Psoas muscle (tissue), 7 donors: ENCODE measurements at regions not wholly inside any gene's neighbourhood (a gene's known extent, or its start where the extent isn't known, plus 50 kb on each side); places are given as distances from the start of the nearest gene placed in this dataset.

ENCODE experiments used
- ATAC-seq, 4 donors: fragments of 200-7000 bp; cut with Tn5 transposase; one replicate each; pipeline ENCODE4 v1.9.1; 2020; ENCODE audit warnings: moderate library complexity in 3 of 4, mild to moderate bottlenecking in 2 of 4
- DNase-seq, 2 donors: peaks; one replicate each; pipeline ENCODE4 v3.0.0-alpha.2; 2020
- H3K27ac ChIP-seq: fragments of 200-600 bp; one replicate; pipeline ENCODE4 v1.8.0; 2022
- H3K27me3 ChIP-seq, 3 donors: fragments of 200-600 bp in 1 of 3; one replicate each; pipeline versions ENCODE4 v1.6.1 to v1.8.0; 2013 to 2022; ENCODE audit warnings: low read length in 2 of 3, mild to moderate bottlenecking in 2 of 3, moderate library complexity in 1 of 3; ENCODE audit not compliant: insufficient read depth in 3 of 3
- H3K36me3 ChIP-seq, 2 donors: fragments of 200-600 bp in 1 of 2; one replicate each; pipeline versions ENCODE4 v1.6.1 to v1.8.0; 2013 to 2022; ENCODE audit warnings: low read depth in 1 of 2, mild to moderate bottlenecking in 1 of 2, moderate library complexity in 1 of 2; ENCODE audit not compliant: insufficient read depth in 1 of 2
- H3K4me1 ChIP-seq: fragments of 200-600 bp; one replicate; pipeline ENCODE4 v1.8.0; 2022
- H3K4me3 ChIP-seq: fragments of 200-600 bp; one replicate; pipeline ENCODE4 v1.8.0; 2022; ENCODE audit warnings: mild to moderate bottlenecking
- H3K9me3 ChIP-seq: fragments of 200-600 bp; one replicate; pipeline ENCODE4 v1.8.0; 2022
- CTCF ChIP-seq: fragments of 200-600 bp; IDR thresholded peaks from one replicate; pipeline ENCODE4 v1.8.0; 2022; ENCODE audit warnings: antibody characterized with exemption
- WGBS, 3 donors: extraction: QIAGEN DNeasy Blood & Tissue Kit; methylation state at CpG; one replicate each; pipeline versions ENCODE4 v1.1.6 to v1.1.7; 2013; 5-methylcytosine and 5-hydroxymethylcytosine counted together
- intact Hi-C, 2 donors: fragments of 100-400 bp; cut with DNase I; formaldehyde crosslinking; loops; one replicate each; pipeline versions ENCODE4 v1.11.0 to v1.14.2; 2022
- donor health status: healthy with polysubstance abuse.
- donor health status: DM: no; HTN: no; CAD: no; lungs with moderate emphysema.
- donor health status: Bipolar disorder and iron deficiency.
- donor health status: healthy.
- donor health status: DM: yes; HTN: yes; CAD: no.
- donor health status: DM: no; HTN: no; CAD: no.
- donor health status: DM: yes; HTN: yes; CAD: no.

GRCh38 chr4:170395773-170396172 is 306.0 kb upstream of the AADAT start:
- intact Hi-C loops = no loop called here
- ATAC-seq = no peak
- 67 to 78% (median 74%) methylated on average over 2 of the region's 2 CpGs for WGBS, 3 donors
- no peak for DNase-seq
- no peak for TF ChIP-seq CTCF
- H3K27ac ChIP-seq = no peak overlapping the region
- H3K4me1 ChIP-seq = no peaks in the 10 kb centered on the region
- no peaks in the 10 kb centered on the region for H3K36me3 ChIP-seq
- H3K9me3 ChIP-seq = no peaks in the 10 kb centered on the region
- H3K4me3 ChIP-seq = no peak overlapping the region
- H3K27me3 ChIP-seq = no peaks in the 10 kb centered on the region

- H3K4me3 ChIP-seq = no peak overlapping the region
- H3K36me3 ChIP-seq = no peaks in the 10 kb centered on the region
- no peak overlapping the region for H3K27ac ChIP-seq
- intact Hi-C loops = no loop called here
- no peak for TF ChIP-seq CTCF
- H3K4me1 ChIP-seq = no peaks in the 10 kb centered on the region
- 58 to 62% (median 60%) methylated on average over 4 of the region's 4 CpGs for whole genome bisulfite sequencing, 3 donors
- no peaks in the 10 kb centered on the region for H3K9me3 ChIP-seq
- DNase-seq (no peak), ATAC-seq (no peak)
- no peaks in the 10 kb centered on the region for H3K27me3 ChIP-seq
Measured at GRCh38 chr4:170391066-170391740, 301.4 kb upstream of the AADAT start.

- 48 to 51% (median 49%) methylated on average over 5 of the region's 5 CpGs for WGBS, 3 donors
- ATAC-seq (no peak), DNase-seq (no peak)
- H3K27me3 ChIP-seq = no peaks in the 10 kb centered on the region
- no peak overlapping the region for H3K27ac ChIP-seq
- TF ChIP-seq CTCF = no peak
- no peaks in the 10 kb centered on the region for H3K36me3 ChIP-seq
- H3K4me3 ChIP-seq = no peak overlapping the region
- H3K4me1 ChIP-seq = no peaks in the 10 kb centered on the region
- intact Hi-C loops = no loop called here
- no peaks in the 10 kb centered on the region for H3K9me3 ChIP-seq
Measured at GRCh38 chr4:170389411-170389810, 299.7 kb upstream of the AADAT start.

- no peak for DNase-seq
- no peak for ATAC-seq
- H3K4me1 ChIP-seq = no peaks in the 10 kb centered on the region
- H3K27me3 ChIP-seq = no peaks in the 10 kb centered on the region
- intact Hi-C loops = no loop called here
- 60 to 79% (median 67%) methylated on average over 1 of the region's 1 CpG for WGBS, 3 donors
- no peak overlapping the region for H3K4me3 ChIP-seq
- no peak overlapping the region for H3K27ac ChIP-seq
- no peaks in the 10 kb centered on the region for H3K36me3 ChIP-seq
- TF ChIP-seq CTCF = no peak
- H3K9me3 ChIP-seq = no peaks in the 10 kb centered on the region
Measured at GRCh38 chr4:170388255-170388654, 298.5 kb upstream of the AADAT start.

- Histone ChIP-seq H3K27ac (no peak overlapping the region), H3K4me1 (no peaks in the 10 kb centered on the region), H3K36me3 (no peaks in the 10 kb centered on the region), H3K27me3 (no peaks in the 10 kb centered on the region), H3K4me3 (no peak overlapping the region), H3K9me3 (no peaks in the 10 kb centered on the region)
- intact Hi-C loops = no loop called here
- DNase-seq (no peak), ATAC-seq (no peak)
- no peak for TF ChIP-seq CTCF
- WGBS, 3 donors = 76 to 84% (median 81%) methylated on average over 2 of the region's 2 CpGs
Measured at GRCh38 chr4:170386971-170387370, 297.2 kb upstream of the AADAT start.
